GM13976 (cell line): ENCODE measurements at regions not wholly inside any gene's neighbourhood (a gene's known extent, or its start where the extent isn't known, plus 50 kb on each side); places are given as distances from the start of the nearest gene placed in this dataset.

Source experiments
- DNase-seq: peaks from one replicate; pipeline ENCODE4 v3.0.0; 2012; ENCODE audit warnings: low spot score
- in situ Hi-C: fragments of 300-500 bp; cut with MboI; formaldehyde crosslinking; loops from one replicate; pipeline ENCODE4 v1.12.0; 2022; ENCODE audit warnings: low sequenced_read_pairs, mixed read lengths, inconsistent platforms; ENCODE audit not compliant: unreplicated experiment
- TF ChIP-seq, protein P1 (sequence below): IDR thresholded peaks from 2 replicates; pipeline ENCODE4 v1.5.1; 2012; ENCODE audit warnings: borderline replicate concordance, mild to moderate bottlenecking; ENCODE audit not compliant: insufficient read depth; ENCODE audit errors: extremely low read depth, missing control alignments, control extremely low read depth

DNA sequence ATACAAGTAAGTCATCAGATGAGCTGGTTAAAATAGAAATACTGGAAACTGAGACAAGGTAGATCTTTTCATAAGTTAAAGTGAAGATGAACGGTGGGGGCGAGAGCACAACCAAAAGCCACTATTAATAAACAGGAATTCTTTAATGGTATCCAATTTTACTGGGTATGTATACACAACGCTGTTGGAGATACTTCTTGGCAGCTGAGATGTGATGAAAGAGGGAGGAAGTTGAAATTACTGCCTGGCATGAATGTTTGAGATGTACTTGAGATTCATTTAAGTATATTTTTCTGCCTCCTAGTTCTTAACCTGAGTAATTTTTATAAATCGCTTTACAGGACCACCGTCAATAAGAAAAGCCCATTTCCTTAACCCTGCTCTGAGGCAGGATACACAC lies 110.0 kb upstream of the ZRANB2 start:
- no peak for DNase-seq
- in situ Hi-C loops: no loop called here
- TF ChIP-seq, protein P1, sequence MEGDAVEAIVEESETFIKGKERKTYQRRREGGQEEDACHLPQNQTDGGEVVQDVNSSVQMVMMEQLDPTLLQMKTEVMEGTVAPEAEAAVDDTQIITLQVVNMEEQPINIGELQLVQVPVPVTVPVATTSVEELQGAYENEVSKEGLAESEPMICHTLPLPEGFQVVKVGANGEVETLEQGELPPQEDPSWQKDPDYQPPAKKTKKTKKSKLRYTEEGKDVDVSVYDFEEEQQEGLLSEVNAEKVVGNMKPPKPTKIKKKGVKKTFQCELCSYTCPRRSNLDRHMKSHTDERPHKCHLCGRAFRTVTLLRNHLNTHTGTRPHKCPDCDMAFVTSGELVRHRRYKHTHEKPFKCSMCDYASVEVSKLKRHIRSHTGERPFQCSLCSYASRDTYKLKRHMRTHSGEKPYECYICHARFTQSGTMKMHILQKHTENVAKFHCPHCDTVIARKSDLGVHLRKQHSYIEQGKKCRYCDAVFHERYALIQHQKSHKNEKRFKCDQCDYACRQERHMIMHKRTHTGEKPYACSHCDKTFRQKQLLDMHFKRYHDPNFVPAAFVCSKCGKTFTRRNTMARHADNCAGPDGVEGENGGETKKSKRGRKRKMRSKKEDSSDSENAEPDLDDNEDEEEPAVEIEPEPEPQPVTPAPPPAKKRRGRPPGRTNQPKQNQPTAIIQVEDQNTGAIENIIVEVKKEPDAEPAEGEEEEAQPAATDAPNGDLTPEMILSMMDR: no peak

DNA sequence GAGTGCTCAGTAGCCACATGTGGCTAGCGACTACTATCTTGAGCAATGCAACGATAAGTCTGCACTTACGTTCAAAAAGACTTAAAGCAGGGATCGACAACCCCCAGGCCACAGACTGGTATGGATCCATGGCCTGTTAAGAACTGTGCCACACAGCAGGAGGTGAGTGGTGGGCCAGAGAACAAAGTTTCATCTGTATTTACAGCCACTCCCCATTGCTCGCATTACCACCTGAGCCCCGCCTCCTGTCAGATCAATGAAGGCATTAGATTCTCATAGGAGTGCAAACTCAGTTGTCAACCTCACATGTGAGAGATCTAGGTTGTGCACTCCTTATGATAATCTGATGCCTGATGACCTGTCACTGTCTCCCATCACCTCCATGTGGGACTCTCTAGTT lies 103.6 kb upstream of the ZRANB2 start:
- no peak for DNase-seq
- TF ChIP-seq, protein P1: no peak
- in situ Hi-C loops: no loop called here

DNA sequence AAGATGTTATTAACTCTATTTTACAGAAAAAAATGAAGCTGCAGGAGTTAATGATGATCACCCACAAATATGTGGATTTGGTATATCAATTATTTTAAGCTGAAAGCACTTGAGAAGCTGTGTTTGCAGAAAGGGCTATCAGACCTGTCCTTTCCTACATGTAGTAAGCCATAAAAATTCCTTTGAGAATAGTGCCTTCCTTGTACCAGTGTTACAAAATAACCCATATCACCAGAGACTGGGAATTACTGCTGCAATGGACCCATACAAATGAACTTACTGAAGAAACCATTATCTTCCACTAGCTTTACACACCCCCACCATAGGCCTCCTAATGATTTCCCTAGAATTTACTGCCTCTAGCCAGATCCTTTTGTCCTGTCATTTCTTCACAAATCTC lies 99.2 kb upstream of the ZRANB2 start:
- TF ChIP-seq, protein P1: no peak
- no peak for DNase-seq
- in situ Hi-C loops: no loop called here

DNA sequence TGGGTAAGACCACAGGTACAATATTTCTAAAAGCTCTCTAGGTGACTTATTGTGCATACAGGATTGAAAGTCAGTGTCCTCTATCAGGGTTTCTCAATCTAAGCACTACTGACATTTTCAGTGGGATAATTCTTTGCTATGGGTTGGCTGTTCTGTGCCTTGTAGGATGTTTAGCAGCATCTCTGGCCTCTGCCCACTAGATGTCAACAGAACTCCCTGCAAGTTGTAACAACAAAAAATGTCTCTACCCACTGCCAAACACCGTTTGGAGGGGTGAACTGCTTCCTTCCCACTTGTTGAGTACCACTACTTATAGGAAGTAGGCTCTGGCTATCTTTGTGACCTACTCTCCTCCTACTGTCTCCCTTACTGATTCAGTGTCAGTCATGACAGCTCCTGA lies 90.1 kb upstream of the ZRANB2 start:
- TF ChIP-seq, protein P1: no peak
- in situ Hi-C loops: no loop called here
- no peak for DNase-seq

DNA sequence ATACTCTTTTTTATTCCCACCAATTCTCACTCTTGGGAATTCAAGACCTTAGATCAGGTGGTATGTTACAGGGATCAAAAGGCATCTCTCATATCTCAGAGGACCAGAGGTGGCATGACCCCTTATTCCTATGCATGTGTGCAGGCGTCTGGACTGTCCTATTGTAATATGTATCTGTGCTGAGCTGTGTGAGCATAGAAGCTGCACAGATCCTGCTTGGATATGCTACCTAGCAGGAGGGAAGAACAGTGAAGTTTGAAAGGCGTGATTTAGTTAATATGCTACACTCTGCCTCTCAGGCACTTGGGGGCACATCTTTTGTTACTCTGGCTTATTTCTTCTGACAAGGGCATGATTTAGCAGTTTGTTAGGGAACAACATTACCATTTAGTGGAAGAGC lies 86.7 kb upstream of the ZRANB2 start:
- DNase-seq: no peak
- in situ Hi-C loops: no loop called here
- TF ChIP-seq, protein P1: no peak

DNA sequence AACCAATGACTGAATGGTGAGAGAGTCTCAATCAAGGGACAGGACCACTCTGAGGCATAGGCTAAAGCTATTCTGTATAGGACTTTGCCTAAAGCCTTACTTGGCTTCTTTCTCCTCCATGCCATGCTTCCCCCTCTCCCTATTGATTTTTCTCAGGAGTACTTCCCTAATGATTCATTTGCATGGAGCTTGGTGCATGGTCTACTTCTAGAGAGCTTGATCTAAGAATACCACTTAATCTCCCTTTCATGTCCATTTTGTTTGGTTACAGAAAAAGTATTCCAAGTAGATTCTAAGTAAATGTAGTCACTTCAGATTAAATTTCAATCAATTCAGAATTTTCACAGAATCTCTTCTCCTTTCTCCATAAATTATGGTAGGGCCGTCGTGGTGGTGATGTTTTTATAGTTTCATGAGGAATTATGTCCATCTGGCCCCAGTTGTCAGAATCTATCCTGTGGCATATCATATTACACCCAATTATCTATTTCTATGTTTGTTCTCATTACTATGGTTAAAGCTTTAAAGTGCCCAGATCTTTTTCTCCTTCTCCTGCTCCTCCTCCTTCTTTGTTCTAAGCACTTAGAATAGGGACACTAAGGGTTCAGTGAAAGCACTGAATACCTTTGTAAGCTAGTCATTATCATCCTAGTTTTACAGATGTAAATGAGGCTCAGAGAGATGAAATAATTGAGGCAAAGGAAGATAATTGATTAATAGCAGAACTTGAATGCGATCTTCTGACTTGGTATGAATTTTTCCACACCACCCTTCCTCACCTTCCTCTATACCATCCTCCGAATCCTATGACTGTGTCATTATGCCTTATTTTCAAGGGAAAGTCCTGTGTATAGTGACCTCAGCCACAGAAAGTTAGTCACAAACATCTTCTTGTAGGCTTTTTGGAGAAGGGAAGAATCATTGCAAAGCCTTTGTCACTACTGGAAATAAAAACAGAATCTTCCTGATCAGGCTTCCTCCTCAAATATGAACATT lies 85.6 kb upstream of the ZRANB2 start:
- DNase-seq: no peak
- in situ Hi-C loops: no loop called here
- TF ChIP-seq, protein P1: no peak
